Activated naive CD8-positive, alpha-beta T cell treated with anti-CD3 and anti-CD28 coated beads for 36 hours (primary cell): ENCODE measurements at regions not wholly inside any gene's neighbourhood (a gene's known extent, or its start where the extent isn't known, plus 50 kb on each side); places are given as distances from the start of the nearest gene placed in this dataset.

ENCODE experiments used
- DNase-seq: peaks from one replicate; pipeline ENCODE4 v3.0.0; 2021
- H3K27ac Mint-ChIP-seq: one replicate; pipeline ENCODE4 v1.8.0; 2022; ENCODE audit warnings: mild to moderate bottlenecking, moderate library complexity, mixed read lengths
- H3K27me3 Mint-ChIP-seq: one replicate; pipeline ENCODE4 v1.8.0; 2022; ENCODE audit warnings: mild to moderate bottlenecking, mixed read lengths
- H3K36me3 Mint-ChIP-seq: one replicate; pipeline ENCODE4 v1.8.0; 2021; ENCODE audit warnings: mild to moderate bottlenecking, mixed read lengths
- H3K4me1 Mint-ChIP-seq: one replicate; pipeline ENCODE4 v1.8.0; 2021; ENCODE audit warnings: mixed read lengths
- H3K4me3 Mint-ChIP-seq: one replicate; pipeline ENCODE4 v1.8.0; 2022; ENCODE audit warnings: mild to moderate bottlenecking, moderate library complexity, mixed read lengths
- H3K9me3 Mint-ChIP-seq: one replicate; pipeline ENCODE4 v1.8.0; 2022; ENCODE audit warnings: mixed read lengths

DNA sequence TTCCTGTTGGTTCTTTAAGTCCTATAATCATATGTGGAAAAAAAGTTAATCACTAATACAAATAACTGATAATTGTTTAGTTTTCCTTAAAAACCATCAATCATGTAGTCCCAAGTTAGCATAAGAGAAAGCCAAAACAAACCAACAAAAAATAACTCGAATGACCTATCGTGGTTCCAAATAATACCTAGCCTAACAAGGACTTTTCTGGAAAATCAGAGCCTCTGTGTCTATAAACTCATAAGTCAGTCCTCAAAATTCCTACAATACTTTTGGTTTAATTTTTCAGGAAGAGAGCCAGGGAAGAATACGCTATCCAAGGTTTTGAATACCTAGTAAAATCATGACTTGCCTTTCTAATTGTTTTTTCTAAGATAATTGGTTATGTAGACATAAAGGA lies 975.3 kb upstream of the SOX9 start:
- peaks cover 2% of the 10 kb centered on the region for H3K9me3 Mint-ChIP-seq
- no peak overlapping the region for H3K4me3 Mint-ChIP-seq
- H3K27me3 Mint-ChIP-seq: no peaks in the 10 kb centered on the region
- H3K27ac Mint-ChIP-seq: no peak overlapping the region
- no peak for DNase-seq
- no peaks in the 10 kb centered on the region for H3K36me3 Mint-ChIP-seq
- no peaks in the 10 kb centered on the region for H3K4me1 Mint-ChIP-seq

DNA sequence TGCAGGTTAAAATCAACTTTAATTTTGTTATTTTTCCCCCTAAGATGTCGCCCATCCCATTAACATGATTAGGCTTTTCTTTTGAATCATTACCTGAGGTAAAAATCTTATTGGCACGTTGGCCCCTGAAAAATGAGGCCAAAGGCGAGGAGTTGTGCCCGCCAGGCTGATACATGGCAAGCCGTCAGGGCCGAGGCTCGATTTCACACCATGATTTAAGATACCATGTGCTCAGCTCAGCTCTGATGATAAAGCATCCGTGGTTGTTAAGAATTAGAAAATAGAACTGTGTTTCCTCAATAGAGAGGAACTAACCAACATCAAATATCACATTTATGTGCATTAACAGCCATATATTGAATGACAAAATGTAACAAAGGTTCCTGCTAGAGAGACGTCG lies 972.9 kb upstream of the SOX9 start:
- Mint-ChIP-seq H3K27ac (no peak overlapping the region), H3K4me3 (no peak overlapping the region), H3K9me3 (peaks cover 2% of the 10 kb centered on the region), H3K27me3 (no peaks in the 10 kb centered on the region), H3K36me3 (no peaks in the 10 kb centered on the region), H3K4me1 (no peaks in the 10 kb centered on the region)
- DNase-seq: no peak

DNA sequence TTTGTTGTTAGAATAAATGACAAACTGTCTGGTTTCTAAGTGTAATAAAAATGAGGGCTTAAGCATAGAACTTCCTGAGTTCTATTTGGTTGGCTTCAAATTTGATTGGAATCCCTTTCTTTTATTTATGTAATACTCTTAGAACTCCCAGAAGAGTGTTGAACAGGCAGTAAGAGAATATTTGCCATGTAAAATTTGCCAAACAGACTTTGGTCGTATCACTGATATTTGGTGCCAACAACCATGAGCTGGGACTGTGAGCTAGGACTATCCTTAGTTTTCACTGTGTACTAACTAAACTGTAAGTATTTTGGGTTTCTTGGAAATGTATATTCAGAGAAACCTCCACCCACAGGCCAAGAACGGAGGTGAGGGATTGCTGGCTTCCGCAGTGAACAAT lies 971.2 kb upstream of the SOX9 start:
- Mint-ChIP-seq H3K9me3 (peaks cover 1% of the 10 kb centered on the region), H3K36me3 (no peaks in the 10 kb centered on the region), H3K27me3 (no peaks in the 10 kb centered on the region), H3K27ac (no peak overlapping the region), H3K4me3 (no peak overlapping the region), H3K4me1 (no peaks in the 10 kb centered on the region)
- DNase-seq: no peak

DNA sequence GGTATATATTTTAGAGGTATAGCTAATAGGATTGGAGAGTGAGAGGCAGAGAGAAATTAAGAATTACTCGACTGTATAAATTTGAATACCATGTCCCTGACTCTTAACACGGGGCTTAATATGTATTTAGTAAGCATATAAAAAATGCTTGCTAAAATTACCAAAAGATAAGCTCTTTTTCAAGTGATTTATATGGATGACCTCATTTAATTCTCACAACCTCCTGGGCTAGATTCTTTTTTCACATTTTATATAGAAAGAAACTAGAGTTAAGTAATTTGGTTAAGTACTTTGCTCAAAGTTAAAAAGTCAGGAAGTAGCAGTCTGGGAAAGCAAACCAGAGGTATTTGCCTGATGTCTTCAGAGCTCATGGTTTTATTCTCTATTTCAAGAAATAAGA lies 963.5 kb upstream of the SOX9 start:
- H3K27ac Mint-ChIP-seq: no peak overlapping the region
- peaks cover 1% of the 10 kb centered on the region for H3K9me3 Mint-ChIP-seq

DNA sequence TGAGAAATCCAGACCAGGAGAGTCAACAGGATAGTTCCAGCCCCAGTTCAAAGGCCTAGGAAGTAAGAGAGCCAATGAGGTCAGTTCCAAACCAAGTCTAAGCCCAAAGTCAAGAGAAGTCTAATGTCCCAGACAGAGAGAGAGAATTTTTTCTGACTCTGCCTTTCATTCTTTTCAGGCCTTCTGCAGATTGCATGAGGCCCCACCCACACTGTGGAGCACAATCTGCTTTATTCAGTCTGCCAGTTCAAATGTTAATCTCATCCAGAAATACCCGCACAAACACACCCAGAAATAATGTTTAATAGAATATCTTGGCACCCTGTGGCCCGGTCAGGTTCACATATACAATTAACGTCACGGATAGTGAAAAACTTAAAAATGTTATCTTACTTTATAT lies 962.4 kb upstream of the SOX9 start:
- Mint-ChIP-seq H3K9me3 (no peaks in the 10 kb centered on the region), H3K4me1 (no peaks in the 10 kb centered on the region), H3K27me3 (no peaks in the 10 kb centered on the region), H3K27ac (no peak overlapping the region), H3K36me3 (no peaks in the 10 kb centered on the region), H3K4me3 (no peak overlapping the region)
- no peak for DNase-seq

More for the DNA sequence above, 963.5 kb upstream of the SOX9 start:
- H3K4me3 Mint-ChIP-seq: no peak overlapping the region
- DNase-seq: no peak
- no peaks in the 10 kb centered on the region for H3K27me3 Mint-ChIP-seq
- H3K4me1 Mint-ChIP-seq: no peaks in the 10 kb centered on the region
- no peaks in the 10 kb centered on the region for H3K36me3 Mint-ChIP-seq

DNA sequence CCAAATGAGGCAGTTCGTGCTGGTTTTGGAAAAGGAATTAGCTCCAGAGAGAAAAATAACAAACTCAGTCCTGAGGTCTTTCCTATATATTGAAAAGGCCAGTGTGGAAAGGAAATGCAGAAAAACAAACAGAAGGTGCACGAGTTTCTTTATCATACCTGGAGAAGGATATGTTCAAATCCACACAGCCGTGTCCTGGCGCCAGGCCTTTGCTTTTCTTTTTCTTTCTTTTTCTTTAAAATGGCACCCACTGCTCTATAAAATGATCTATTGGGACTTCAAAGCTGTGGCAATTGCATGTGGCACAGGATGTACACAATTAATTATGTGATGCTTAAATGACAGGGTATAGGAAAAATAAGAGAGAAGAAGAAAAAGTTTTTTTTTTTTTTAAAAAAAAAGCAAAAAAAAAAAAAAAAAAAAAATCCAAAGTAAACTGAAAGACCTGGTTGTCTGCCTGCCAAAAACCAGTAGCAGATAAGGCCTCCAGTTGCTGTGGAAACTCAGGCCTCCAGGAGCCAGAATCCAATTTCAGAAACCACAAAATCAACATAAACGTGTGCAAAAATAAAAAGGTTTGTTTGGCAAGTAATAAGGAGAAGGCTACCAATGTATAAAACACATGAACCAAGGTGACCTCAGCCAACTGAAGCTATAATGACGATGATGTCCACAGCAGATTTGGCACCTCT lies 957.6 kb upstream of the SOX9 start:
- Mint-ChIP-seq H3K36me3 (no peaks in the 10 kb centered on the region), H3K4me3 (no peak overlapping the region), H3K27me3 (no peaks in the 10 kb centered on the region), H3K9me3 (no peaks in the 10 kb centered on the region), H3K27ac (no peak overlapping the region), H3K4me1 (no peaks in the 10 kb centered on the region)
- DNase-seq: no peak

DNA sequence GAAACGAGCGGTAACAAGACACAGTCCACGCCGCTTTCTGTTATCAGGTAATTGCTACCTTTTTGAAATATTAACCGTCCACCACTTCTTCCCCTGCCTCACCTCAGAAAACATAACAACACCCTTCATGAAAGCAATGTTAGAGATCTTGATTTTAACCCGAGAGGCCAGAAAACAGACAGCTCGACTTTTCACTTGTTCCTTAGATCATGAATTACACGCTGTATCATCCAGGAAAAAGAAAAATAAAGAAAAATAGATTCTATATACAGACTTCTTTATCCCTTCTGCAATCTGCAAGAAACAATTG lies 957.1 kb upstream of the SOX9 start:
- no peak overlapping the region for H3K27ac Mint-ChIP-seq
- no peak for DNase-seq
- no peak overlapping the region for H3K4me3 Mint-ChIP-seq
- H3K9me3 Mint-ChIP-seq: no peaks in the 10 kb centered on the region
- no peaks in the 10 kb centered on the region for H3K4me1 Mint-ChIP-seq
- H3K27me3 Mint-ChIP-seq: no peaks in the 10 kb centered on the region
- no peaks in the 10 kb centered on the region for H3K36me3 Mint-ChIP-seq

DNA sequence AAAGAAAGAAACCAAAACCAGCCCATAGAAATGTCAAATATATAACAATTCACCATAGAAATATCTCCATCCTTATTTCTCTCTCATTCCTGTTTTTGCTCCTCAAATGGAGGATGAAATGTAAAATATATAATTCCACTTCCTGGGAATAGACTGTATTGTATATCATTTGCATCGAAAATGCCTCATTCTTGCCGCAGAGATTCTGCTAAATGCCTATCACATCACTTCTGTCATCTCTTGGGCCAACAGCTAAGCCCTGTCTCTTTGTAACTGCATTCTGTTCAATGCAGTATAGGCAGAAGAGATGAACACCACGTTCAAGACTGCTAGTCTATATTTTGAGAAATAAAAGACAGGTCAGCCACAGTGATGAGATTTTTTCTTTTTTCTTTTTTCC lies 956.3 kb upstream of the SOX9 start:
- no peaks in the 10 kb centered on the region for H3K36me3 Mint-ChIP-seq
- no peaks in the 10 kb centered on the region for H3K9me3 Mint-ChIP-seq
- H3K27ac Mint-ChIP-seq: no peak overlapping the region
- H3K27me3 Mint-ChIP-seq: no peaks in the 10 kb centered on the region
- no peak overlapping the region for H3K4me3 Mint-ChIP-seq
- no peaks in the 10 kb centered on the region for H3K4me1 Mint-ChIP-seq
- DNase-seq: no peak

DNA sequence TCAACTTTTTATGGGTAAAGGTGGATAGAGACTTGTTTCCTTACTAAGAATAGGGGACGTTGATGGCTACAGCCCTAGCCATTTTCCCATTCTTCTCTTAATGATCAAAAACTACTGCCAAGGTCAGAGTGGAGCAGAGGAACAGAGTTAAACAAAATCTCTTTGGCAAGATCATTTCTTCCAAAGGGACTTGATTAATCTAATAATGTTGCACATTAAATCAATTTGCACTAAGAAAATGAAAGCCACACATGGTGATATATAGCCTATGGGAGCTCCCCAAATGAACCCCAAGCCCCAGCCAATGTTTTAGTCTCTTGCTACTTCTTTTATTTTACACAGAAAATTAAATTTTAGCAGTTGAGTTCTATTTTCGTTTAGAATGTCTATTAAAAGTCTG lies 954.5 kb upstream of the SOX9 start:
- no peaks in the 10 kb centered on the region for H3K36me3 Mint-ChIP-seq
- no peak overlapping the region for H3K27ac Mint-ChIP-seq
- H3K4me3 Mint-ChIP-seq: no peak overlapping the region
- DNase-seq: no peak
- H3K4me1 Mint-ChIP-seq: no peaks in the 10 kb centered on the region
- H3K27me3 Mint-ChIP-seq: no peaks in the 10 kb centered on the region
- no peaks in the 10 kb centered on the region for H3K9me3 Mint-ChIP-seq

DNA sequence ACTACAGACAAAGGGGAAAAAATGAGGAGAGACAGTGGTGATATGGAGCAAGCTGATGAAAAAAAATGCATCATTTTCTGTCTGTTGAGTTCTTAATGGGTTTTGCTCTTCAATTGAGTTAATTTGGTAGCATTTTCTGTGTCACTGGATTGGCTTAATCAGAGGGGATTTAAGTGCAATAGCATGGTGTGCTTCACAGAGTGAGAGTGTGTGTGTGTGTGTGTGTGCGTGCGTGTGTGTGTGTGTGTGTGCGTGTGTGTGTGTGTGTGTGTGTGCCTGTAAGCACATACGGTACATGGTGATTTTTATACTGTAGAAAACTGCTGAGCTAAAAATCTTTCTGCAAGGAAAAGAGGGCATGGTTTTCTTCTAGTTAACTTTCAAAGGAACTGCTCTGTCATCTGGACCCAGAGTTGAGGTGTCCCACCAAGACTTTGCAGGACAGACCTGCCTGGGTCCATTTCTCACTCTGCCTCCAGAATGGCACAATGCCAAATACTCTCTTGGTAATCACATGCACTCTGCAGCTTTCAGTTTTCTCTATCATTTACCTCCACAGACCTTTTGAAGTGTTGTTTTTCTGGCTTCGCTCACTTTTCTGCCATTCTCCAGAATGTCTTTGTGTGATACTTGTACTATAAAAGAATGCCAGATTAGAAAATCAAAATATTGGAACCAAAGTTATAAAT lies 952.6 kb upstream of the SOX9 start:
- Mint-ChIP-seq H3K9me3 (no peaks in the 10 kb centered on the region), H3K36me3 (no peaks in the 10 kb centered on the region), H3K4me3 (no peak overlapping the region), H3K4me1 (no peaks in the 10 kb centered on the region), H3K27ac (no peak overlapping the region), H3K27me3 (no peaks in the 10 kb centered on the region)
- DNase-seq: no peak

DNA sequence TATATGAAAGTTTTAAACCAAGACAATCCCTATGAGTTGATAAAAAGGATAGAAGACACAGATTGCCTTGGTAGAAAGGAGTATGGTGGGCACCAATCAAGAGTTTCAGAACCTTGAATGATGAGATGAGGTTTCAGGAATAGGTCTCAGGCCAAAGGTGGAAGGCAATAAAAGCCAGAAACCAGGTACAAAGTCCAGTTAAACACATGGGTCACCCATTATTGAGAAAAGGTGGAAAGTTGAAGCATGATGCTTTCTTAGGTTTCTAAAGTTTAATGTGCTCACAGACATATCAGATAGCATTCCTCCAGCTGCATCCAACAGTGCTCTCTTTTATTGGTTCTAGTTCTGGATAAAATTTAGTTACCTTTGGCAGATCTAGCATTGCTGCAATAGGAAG lies 950.8 kb upstream of the SOX9 start:
- no peak for DNase-seq
- Mint-ChIP-seq H3K36me3 (no peaks in the 10 kb centered on the region), H3K9me3 (no peaks in the 10 kb centered on the region), H3K4me1 (no peaks in the 10 kb centered on the region), H3K27me3 (no peaks in the 10 kb centered on the region), H3K4me3 (no peak overlapping the region), H3K27ac (no peak overlapping the region)

DNA sequence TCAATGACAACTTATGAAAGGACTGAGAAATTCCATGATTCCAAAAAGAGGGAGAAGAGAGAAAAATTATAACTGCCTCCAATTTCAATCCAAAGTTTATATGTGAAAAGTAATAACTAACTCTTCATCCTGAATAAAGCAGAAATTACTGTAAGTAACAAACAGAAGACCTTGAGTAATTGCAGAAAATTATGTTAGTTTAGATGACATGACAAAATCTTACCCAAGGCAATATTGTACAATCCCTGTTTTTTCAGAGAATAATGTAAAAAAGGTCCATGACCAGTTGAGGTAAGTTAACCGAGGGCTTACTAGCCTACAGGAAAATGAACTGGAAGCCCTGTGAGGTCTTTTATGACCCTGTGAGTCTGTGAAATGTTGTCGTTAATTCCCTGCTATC lies 949.5 kb upstream of the SOX9 start:
- no peak overlapping the region for H3K27ac Mint-ChIP-seq
- no peaks in the 10 kb centered on the region for H3K27me3 Mint-ChIP-seq
- DNase-seq: no peak
- H3K4me3 Mint-ChIP-seq: no peak overlapping the region
- no peaks in the 10 kb centered on the region for H3K9me3 Mint-ChIP-seq
- H3K4me1 Mint-ChIP-seq: no peaks in the 10 kb centered on the region
- H3K36me3 Mint-ChIP-seq: no peaks in the 10 kb centered on the region

DNA sequence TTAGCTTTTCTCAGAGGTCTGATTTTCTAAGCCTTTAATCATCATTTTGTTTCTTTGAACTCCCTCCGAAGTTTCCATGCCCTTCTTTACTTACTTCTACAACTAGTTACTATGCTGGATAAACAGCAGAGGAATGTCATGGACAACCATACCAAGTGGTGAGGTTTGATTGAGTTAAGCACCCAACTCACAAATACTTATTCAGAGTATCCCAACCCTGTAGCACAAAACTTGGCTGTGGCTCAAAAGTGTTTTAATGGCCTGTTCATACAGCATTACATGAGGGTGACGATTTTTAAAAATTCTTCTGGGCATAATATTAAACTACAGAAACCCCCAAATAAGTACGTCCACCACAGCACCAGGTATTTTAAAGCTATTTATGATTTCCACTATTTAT lies 946.8 kb upstream of the SOX9 start:
- Mint-ChIP-seq H3K36me3 (no peaks in the 10 kb centered on the region), H3K4me3 (no peak overlapping the region), H3K27ac (no peak overlapping the region), H3K27me3 (no peaks in the 10 kb centered on the region), H3K9me3 (peaks cover 2% of the 10 kb centered on the region), H3K4me1 (no peaks in the 10 kb centered on the region)
- DNase-seq: no peak

DNA sequence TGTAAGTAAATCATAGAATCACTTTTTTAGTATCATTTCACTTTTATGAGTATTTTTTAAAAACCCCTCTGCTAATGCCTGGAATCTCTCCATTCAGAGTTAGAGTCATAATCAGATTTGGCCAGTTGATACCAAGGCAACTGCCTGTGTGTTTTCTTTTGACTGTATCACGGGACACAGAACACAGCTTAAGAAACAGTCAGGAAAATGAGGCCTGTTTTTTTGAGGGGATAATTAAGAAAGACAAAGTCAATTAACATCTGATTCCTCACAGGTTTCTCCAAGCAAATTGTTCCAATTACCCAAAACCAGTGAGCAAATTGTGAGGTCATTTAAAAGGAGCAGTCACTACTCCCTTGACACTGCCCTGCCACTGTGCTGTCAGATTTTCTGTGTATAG lies 944.5 kb upstream of the SOX9 start:
- Mint-ChIP-seq H3K27me3 (no peaks in the 10 kb centered on the region), H3K36me3 (no peaks in the 10 kb centered on the region), H3K9me3 (peaks cover 2% of the 10 kb centered on the region), H3K4me3 (no peak overlapping the region), H3K4me1 (no peaks in the 10 kb centered on the region), H3K27ac (no peak overlapping the region)
- no peak for DNase-seq

DNA sequence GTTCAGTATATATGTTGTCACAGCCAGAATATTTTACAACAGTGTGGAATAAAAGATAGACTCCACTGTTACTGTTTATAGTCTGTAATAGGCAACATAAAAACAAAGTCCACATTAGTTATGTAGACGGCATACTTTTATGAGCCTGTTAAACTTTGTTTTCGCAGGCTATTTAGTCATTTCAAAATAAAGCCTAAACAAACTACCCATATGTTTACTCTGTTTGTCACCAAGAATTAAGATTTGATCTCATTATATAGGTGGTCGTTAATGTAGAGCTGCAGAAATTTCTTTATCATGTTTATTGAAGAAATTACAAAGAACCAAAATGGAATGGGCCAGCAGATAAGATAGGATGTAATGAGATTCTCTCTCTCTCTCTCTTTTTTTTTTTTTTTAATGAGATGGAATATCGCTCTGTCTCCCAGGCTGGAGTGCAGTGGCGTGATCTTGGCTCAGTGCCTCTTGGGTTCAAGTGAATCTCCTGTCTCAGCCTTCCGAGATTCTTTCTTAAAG lies 943.8 kb upstream of the SOX9 start:
- H3K36me3 Mint-ChIP-seq: no peaks in the 10 kb centered on the region
- no peak for DNase-seq
- H3K9me3 Mint-ChIP-seq: peaks cover 2% of the 10 kb centered on the region
- no peaks in the 10 kb centered on the region for H3K4me1 Mint-ChIP-seq
- H3K27me3 Mint-ChIP-seq: no peaks in the 10 kb centered on the region
- H3K27ac Mint-ChIP-seq: no peak overlapping the region
- H3K4me3 Mint-ChIP-seq: no peak overlapping the region

DNA sequence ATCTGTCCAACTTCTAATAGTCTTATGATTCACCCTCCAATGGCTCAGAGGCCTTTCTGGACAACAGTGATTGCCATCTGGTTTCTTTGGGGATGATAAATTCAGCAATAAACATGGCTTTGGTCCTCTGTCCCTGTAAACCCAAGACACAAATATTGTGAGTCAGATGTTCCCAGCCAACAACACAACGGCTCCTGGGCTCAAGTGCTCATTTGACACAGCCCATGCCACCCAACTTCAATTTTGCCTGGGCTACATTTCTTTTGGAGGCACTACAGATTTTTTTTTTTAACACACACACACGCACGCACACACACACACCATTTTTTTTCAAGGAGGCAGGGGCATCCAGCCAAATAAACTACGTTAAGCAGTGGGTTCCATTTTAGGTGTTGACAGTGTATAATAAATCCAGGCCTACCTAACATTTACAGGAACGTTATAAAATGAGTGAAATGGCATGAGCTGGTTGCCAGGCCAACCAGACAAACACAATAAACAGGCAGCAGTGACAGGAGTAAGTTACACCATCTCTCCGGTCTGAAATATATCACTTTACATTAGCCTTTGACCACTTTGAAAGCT lies 939.9 kb upstream of the SOX9 start:
- Mint-ChIP-seq H3K27ac (no peak overlapping the region), H3K9me3 (peaks cover 2% of the 10 kb centered on the region), H3K4me3 (no peak overlapping the region), H3K4me1 (no peaks in the 10 kb centered on the region), H3K27me3 (no peaks in the 10 kb centered on the region), H3K36me3 (no peaks in the 10 kb centered on the region)
- no peak for DNase-seq
